HCT116 (cell line): ENCODE measurements at regions not wholly inside any gene's neighbourhood (a gene's known extent, or its start where the extent isn't known, plus 50 kb on each side); places are given as distances from the start of the nearest gene placed in this dataset.

Experiments
- CTCF ChIP-seq, 3 experiments: fragments of 200-600 bp in 1 of 3; sonication (generic) in 1 of 3; IDR thresholded peaks in 2 of 3; conservative IDR thresholded peaks in 1 of 3; 2 replicates each; pipeline ENCODE4 v1.5.1; 2012 to 2017; ENCODE audit warnings: low read depth in 2 of 3, low read length in 2 of 3, antibody characterized with exemption in 1 of 3, borderline replicate concordance in 1 of 3, control low read depth in 1 of 3, mild to moderate bottlenecking in 1 of 3, mixed read lengths in 1 of 3, mixed run types in 1 of 3, moderate library complexity in 1 of 3; ENCODE audit not compliant: insufficient read depth in 1 of 3
- TF ChIP-seq, protein P1 (sequence below): IDR thresholded peaks from 2 replicates; pipeline ENCODE4 v1.6.1; 2012

DNA sequence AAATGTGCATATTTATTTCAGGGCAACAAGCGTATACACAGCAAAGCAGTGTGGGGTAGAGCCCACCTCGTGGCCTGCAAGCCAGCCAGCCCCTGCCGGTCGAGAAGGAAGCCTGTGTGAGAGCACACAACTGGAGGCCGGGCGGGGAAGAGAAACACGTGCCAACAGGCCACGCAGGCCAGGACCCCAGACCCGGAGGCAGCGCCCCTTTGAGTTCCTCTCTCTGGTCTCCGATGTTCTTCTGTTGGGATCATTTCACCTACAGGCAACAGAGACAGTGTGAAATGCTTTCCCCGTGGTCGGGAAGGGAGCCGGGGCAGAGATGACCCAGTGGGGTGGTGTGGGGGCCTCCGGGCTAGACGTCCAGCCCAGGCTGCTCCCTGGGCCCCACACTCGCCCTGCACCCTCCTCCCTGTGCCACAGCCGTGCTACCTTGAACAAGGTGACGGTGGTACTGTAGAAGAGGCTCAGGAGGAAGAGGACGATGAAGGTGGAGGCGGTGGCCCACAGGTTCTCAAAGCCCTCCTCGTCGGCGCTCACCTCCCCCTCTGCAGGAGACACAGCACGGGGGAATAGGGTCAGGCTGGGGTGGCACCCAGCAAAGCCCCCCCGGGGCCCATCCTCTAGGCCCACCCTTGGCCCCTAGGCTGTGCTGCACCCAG lies 325.5 kb downstream of the TMEM121 start:
- TF ChIP-seq CTCF (IDR thresholded peaks at IDR 0.05 in 2 of 3, conservative IDR thresholded peaks at IDR 0.05 in 1 of 3; ENCODE audit: borderline replicate concordance in 1 of 3, insufficient read depth in 1 of 3, low read depth in 2 of 3, low read length in 2 of 3): no peak
- TF ChIP-seq, protein P1, sequence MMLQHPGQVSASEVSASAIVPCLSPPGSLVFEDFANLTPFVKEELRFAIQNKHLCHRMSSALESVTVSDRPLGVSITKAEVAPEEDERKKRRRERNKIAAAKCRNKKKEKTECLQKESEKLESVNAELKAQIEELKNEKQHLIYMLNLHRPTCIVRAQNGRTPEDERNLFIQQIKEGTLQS: no peak
